HG02852 (cell line): ENCODE measurements at regions not wholly inside any gene's neighbourhood (a gene's known extent, or its start where the extent isn't known, plus 50 kb on each side); places are given as distances from the start of the nearest gene placed in this dataset.
"Not testable (repeated sequence)": the region's sequence is repeated elsewhere in the genome, so short reads cannot be mapped to it uniquely, and the experiment has no call there.

Source experiments
- ATAC-seq: cut with Tn5 transposase; IDR thresholded peaks from one replicate; pipeline ENCODE4 v1.9.1; 2021; ENCODE audit warnings: mild to moderate bottlenecking, moderate library complexity; ENCODE audit not compliant: unreplicated experiment

- no peak for ATAC-seq
Observed at GRCh38 chr14:55843718-55844403, 263.9 kb downstream of the KTN1 start.

- no peak for ATAC-seq
Observed at GRCh38 chr14:55845963-55846825, 266.2 kb downstream of the KTN1 start.

- ATAC-seq = no peak
Observed at GRCh38 chr14:55846826-55847446, 266.9 kb downstream of the KTN1 start.

GRCh38 chr14:55847766-55848165, 267.8 kb downstream of the KTN1 start:
- no peak for ATAC-seq

- ATAC-seq = no peak
Observed at GRCh38 chr14:55848964-55849363, 269.0 kb downstream of the KTN1 start.

GRCh38 chr14:55849833-55850232, 268.4 kb upstream of the PELI2 start:
- no peak for ATAC-seq

- no peak for ATAC-seq
Observed at GRCh38 chr14:55850825-55851241, 267.4 kb upstream of the PELI2 start.

- no peak for ATAC-seq
Observed at GRCh38 chr14:55851301-55851700, 266.9 kb upstream of the PELI2 start.

- ATAC-seq = no peak
Observed at GRCh38 chr14:55851961-55852360, 266.2 kb upstream of the PELI2 start.

- no peak for ATAC-seq
Observed at GRCh38 chr14:55855751-55856150, 262.5 kb upstream of the PELI2 start.

- ATAC-seq = no peak
Observed at GRCh38 chr14:55858604-55859003, 259.6 kb upstream of the PELI2 start.

- ATAC-seq = not testable (repeated sequence)
Observed at GRCh38 chr14:55861561-55861960, 256.6 kb upstream of the PELI2 start.

- no peak for ATAC-seq
Observed at GRCh38 chr14:55864890-55865655, 253.1 kb upstream of the PELI2 start.

GRCh38 chr14:55867311-55867710, 250.9 kb upstream of the PELI2 start:
- ATAC-seq = no peak

GRCh38 chr14:55867719-55868118, 250.5 kb upstream of the PELI2 start:
- ATAC-seq = no peak

GRCh38 chr14:55869397-55870049, 248.7 kb upstream of the PELI2 start:
- ATAC-seq = no peak

- no peak for ATAC-seq
Observed at GRCh38 chr14:55873169-55873568, 245.0 kb upstream of the PELI2 start.

GRCh38 chr14:55874785-55875184, 243.4 kb upstream of the PELI2 start:
- ATAC-seq = no peak

GRCh38 chr14:55877942-55878341, 240.3 kb upstream of the PELI2 start:
- no peak for ATAC-seq

- no peak for ATAC-seq
Observed at GRCh38 chr14:55881577-55882241, 236.5 kb upstream of the PELI2 start.
